Neuron (in vitro differentiated cells): ENCODE measurements at regions not wholly inside any gene's neighbourhood (a gene's known extent, or its start where the extent isn't known, plus 50 kb on each side); places are given as distances from the start of the nearest gene placed in this dataset.

Experiments
- H2AFZ ChIP-seq: one replicate; pipeline ENCODE4 v1.6.1; 2013; ENCODE audit warnings: low read depth, mild to moderate bottlenecking, inconsistent platforms, low read length, moderate library complexity
- H3K27me3 ChIP-seq: one replicate; pipeline ENCODE4 v1.6.1; 2013; ENCODE audit warnings: low read length; ENCODE audit not compliant: insufficient read depth
- H3K36me3 ChIP-seq: one replicate; pipeline ENCODE4 v1.6.1; 2013; ENCODE audit warnings: low read length; ENCODE audit not compliant: insufficient read depth
- H3K4me1 ChIP-seq: one replicate; pipeline ENCODE4 v1.6.1; 2013; ENCODE audit warnings: low read length; ENCODE audit not compliant: insufficient read depth
- H3K4me3 ChIP-seq: 2 replicates; pipeline ENCODE4 v1.5.1; 2013; ENCODE audit warnings: mild to moderate bottlenecking, low read length, moderate library complexity
- H3K9me3 ChIP-seq: one replicate; pipeline ENCODE4 v1.6.1; 2013; ENCODE audit warnings: low read length

- no peaks in the 10 kb centered on the region for H3K9me3 ChIP-seq
- H3K36me3 ChIP-seq = no peaks in the 10 kb centered on the region
- H3K27me3 ChIP-seq = peaks cover 2% of the 10 kb centered on the region
- H3K4me3 ChIP-seq = no peak overlapping the region
- H2AFZ ChIP-seq = no peak overlapping the region
- no peaks in the 10 kb centered on the region for H3K4me1 ChIP-seq
These were observed 376.1 kb upstream of the MTPN start for GRCh38 chr7:136353287-136353686.

GRCh38 chr7:136348542-136349192 is 371.5 kb upstream of the MTPN start:
- Histone ChIP-seq H3K4me1 (no peaks in the 10 kb centered on the region), H3K36me3 (no peaks in the 10 kb centered on the region)

GRCh38 chr7:136348142-136348541 is 371.0 kb upstream of the MTPN start:
- Histone ChIP-seq H3K4me1 (no peaks in the 10 kb centered on the region), H2AFZ (no peak overlapping the region), H3K36me3 (no peaks in the 10 kb centered on the region), H3K27me3 (no peaks in the 10 kb centered on the region), H3K4me3 (no peak overlapping the region), H3K9me3 (no peaks in the 10 kb centered on the region)

More at GRCh38 chr7:136348542-136349192, 371.5 kb upstream of the MTPN start:
- Histone ChIP-seq H2AFZ (no peak overlapping the region), H3K4me3 (no peak overlapping the region), H3K9me3 (no peaks in the 10 kb centered on the region), H3K27me3 (no peaks in the 10 kb centered on the region)

- no peaks in the 10 kb centered on the region for H3K9me3 ChIP-seq
- H3K4me3 ChIP-seq = no peak overlapping the region
- no peak overlapping the region for H2AFZ ChIP-seq
- no peaks in the 10 kb centered on the region for H3K36me3 ChIP-seq
- H3K4me1 ChIP-seq = no peaks in the 10 kb centered on the region
- no peaks in the 10 kb centered on the region for H3K27me3 ChIP-seq
These were observed 370.3 kb upstream of the MTPN start for GRCh38 chr7:136347488-136347887.

- H3K36me3 ChIP-seq = no peaks in the 10 kb centered on the region
- H3K4me3 ChIP-seq = no peak overlapping the region
- no peaks in the 10 kb centered on the region for H3K9me3 ChIP-seq
- H3K27me3 ChIP-seq = no peaks in the 10 kb centered on the region
- H3K4me1 ChIP-seq = no peaks in the 10 kb centered on the region
- no peak overlapping the region for H2AFZ ChIP-seq
These were observed 365.1 kb upstream of the MTPN start for GRCh38 chr7:136342251-136342650.

- Histone ChIP-seq H3K4me3 (no peak overlapping the region), H3K4me1 (no peaks in the 10 kb centered on the region), H3K9me3 (no peaks in the 10 kb centered on the region), H3K27me3 (no peaks in the 10 kb centered on the region), H3K36me3 (no peaks in the 10 kb centered on the region), H2AFZ (no peak overlapping the region)
These were observed 362.3 kb upstream of the MTPN start for GRCh38 chr7:136339464-136339863.

GRCh38 chr7:136336932-136337331 is 359.8 kb upstream of the MTPN start:
- no peaks in the 10 kb centered on the region for H3K4me1 ChIP-seq
- no peaks in the 10 kb centered on the region for H3K27me3 ChIP-seq
- H2AFZ ChIP-seq = no peak overlapping the region
- H3K36me3 ChIP-seq = no peaks in the 10 kb centered on the region
- H3K9me3 ChIP-seq = no peaks in the 10 kb centered on the region
- no peak overlapping the region for H3K4me3 ChIP-seq

- Histone ChIP-seq H3K36me3 (no peaks in the 10 kb centered on the region), H3K4me1 (no peaks in the 10 kb centered on the region), H3K27me3 (peaks cover 2% of the 10 kb centered on the region), H3K9me3 (no peaks in the 10 kb centered on the region), H2AFZ (no peak overlapping the region), H3K4me3 (no peak overlapping the region)
These were observed 356.5 kb upstream of the MTPN start for GRCh38 chr7:136333636-136334035.

- no peaks in the 10 kb centered on the region for H3K9me3 ChIP-seq
- H3K4me1 ChIP-seq = no peaks in the 10 kb centered on the region
- no peak overlapping the region for H2AFZ ChIP-seq
- no peak overlapping the region for H3K4me3 ChIP-seq
- H3K27me3 ChIP-seq = peaks cover 2% of the 10 kb centered on the region
- H3K36me3 ChIP-seq = no peaks in the 10 kb centered on the region
These were observed 349.0 kb upstream of the MTPN start for GRCh38 chr7:136326045-136326609.

- no peaks in the 10 kb centered on the region for H3K4me1 ChIP-seq
- H3K36me3 ChIP-seq = no peaks in the 10 kb centered on the region
- H3K9me3 ChIP-seq = no peaks in the 10 kb centered on the region
- no peak overlapping the region for H3K4me3 ChIP-seq
- no peak overlapping the region for H2AFZ ChIP-seq
- H3K27me3 ChIP-seq = peaks cover 2% of the 10 kb centered on the region
These were observed 348.4 kb upstream of the MTPN start for GRCh38 chr7:136325578-136325977.

- Histone ChIP-seq H2AFZ (no peak overlapping the region), H3K27me3 (peaks cover 2% of the 10 kb centered on the region), H3K4me1 (no peaks in the 10 kb centered on the region), H3K9me3 (no peaks in the 10 kb centered on the region), H3K4me3 (no peak overlapping the region), H3K36me3 (no peaks in the 10 kb centered on the region)
These were observed 347.9 kb upstream of the MTPN start for GRCh38 chr7:136325027-136325426.

- H3K27me3 ChIP-seq = peaks cover 2% of the 10 kb centered on the region
- no peaks in the 10 kb centered on the region for H3K36me3 ChIP-seq
- H3K4me3 ChIP-seq = no peak overlapping the region
- H2AFZ ChIP-seq = no peak overlapping the region
- H3K4me1 ChIP-seq = no peaks in the 10 kb centered on the region
- H3K9me3 ChIP-seq = no peaks in the 10 kb centered on the region
These were observed 347.0 kb upstream of the MTPN start for GRCh38 chr7:136324073-136324704.

GRCh38 chr7:136312592-136312991 is 335.4 kb upstream of the MTPN start:
- Histone ChIP-seq H3K4me3 (no peak overlapping the region), H2AFZ (no peak overlapping the region), H3K36me3 (no peaks in the 10 kb centered on the region)

More at GRCh38 chr7:136312592-136312991, 335.4 kb upstream of the MTPN start:
- Histone ChIP-seq H3K9me3 (no peaks in the 10 kb centered on the region), H3K27me3 (no peaks in the 10 kb centered on the region), H3K4me1 (no peaks in the 10 kb centered on the region)
